H9 (cell line): ENCODE measurements at regions not wholly inside any gene's neighbourhood (a gene's known extent, or its start where the extent isn't known, plus 50 kb on each side); places are given as distances from the start of the nearest gene placed in this dataset.

Source experiments
- DNase-seq: peaks from one replicate; pipeline ENCODE4 v3.0.0-alpha.2; 2017
- H2AFZ ChIP-seq: one replicate; pipeline ENCODE4 v1.6.1; 2013; ENCODE audit warnings: mild to moderate bottlenecking, low read length, control low read depth, moderate library complexity
- H2AK5ac ChIP-seq: 2 replicates; pipeline ENCODE4 v1.6.1; 2013; ENCODE audit warnings: low read length, control low read depth, mixed read lengths; ENCODE audit not compliant: insufficient read length
- H2BK120ac ChIP-seq: one replicate; pipeline ENCODE4 v1.6.1; 2013; ENCODE audit warnings: low read depth, mild to moderate bottlenecking, low read length, control low read depth, inconsistent platforms; ENCODE audit not compliant: poor library complexity, severe bottlenecking
- H2BK12ac ChIP-seq: 2 replicates; pipeline ENCODE4 v1.6.1; 2013; ENCODE audit warnings: low read length, control low read depth, mixed read lengths, low read depth; ENCODE audit not compliant: insufficient read length
- H2BK15ac ChIP-seq: 2 replicates; pipeline ENCODE4 v1.6.1; 2013; ENCODE audit warnings: low read depth, low read length, control low read depth
- H2BK20ac ChIP-seq: one replicate; pipeline ENCODE4 v1.6.1; 2013; ENCODE audit warnings: low read depth, mild to moderate bottlenecking, low read length, control low read depth, inconsistent platforms; ENCODE audit not compliant: poor library complexity, severe bottlenecking
- H2BK5ac ChIP-seq: 2 replicates; pipeline ENCODE4 v1.6.1; 2013; ENCODE audit warnings: low read length, control low read depth, mixed read lengths; ENCODE audit not compliant: insufficient read length
- H3K14ac ChIP-seq: 2 replicates; pipeline ENCODE4 v1.6.1; 2013; ENCODE audit warnings: low read length, control low read depth; ENCODE audit not compliant: insufficient read depth
- H3K18ac ChIP-seq: 2 replicates; pipeline ENCODE4 v1.6.1; 2013; ENCODE audit warnings: low read depth, mild to moderate bottlenecking, mixed read lengths, low read length, control low read depth; ENCODE audit not compliant: insufficient read length
- H3K23ac ChIP-seq: 2 replicates; pipeline ENCODE4 v1.6.1; 2013; ENCODE audit warnings: low read length, control low read depth, mixed read lengths, low read depth; ENCODE audit not compliant: insufficient read length
- H3K23me2 ChIP-seq: 2 replicates; pipeline ENCODE4 v1.6.1; 2013; ENCODE audit warnings: low read depth, mild to moderate bottlenecking, mixed read lengths, low read length, control low read depth; ENCODE audit not compliant: insufficient read length, poor library complexity, severe bottlenecking
- H3K27ac ChIP-seq: 2 replicates; pipeline ENCODE4 v1.5.1; 2013; ENCODE audit warnings: low read length, control low read depth, mixed read lengths, low read depth; ENCODE audit not compliant: insufficient read length
- H3K27me3 ChIP-seq: 2 replicates; pipeline ENCODE4 v1.6.1; 2013; ENCODE audit warnings: low read length, control low read depth, inconsistent platforms; ENCODE audit not compliant: insufficient read depth
- H3K4ac ChIP-seq: 2 replicates; pipeline ENCODE4 v1.6.1; 2013; ENCODE audit warnings: low read depth, mild to moderate bottlenecking, control low read depth, inconsistent platforms, low read length, moderate library complexity
- H3K4me1 ChIP-seq: 2 replicates; pipeline ENCODE4 v1.6.1; 2013; ENCODE audit warnings: low read length, control low read depth, inconsistent platforms; ENCODE audit not compliant: insufficient read depth
- H3K4me2 ChIP-seq: 2 replicates; pipeline ENCODE4 v1.6.1; 2013; ENCODE audit warnings: low read length, control low read depth, mixed read lengths; ENCODE audit not compliant: insufficient read length, insufficient read depth
- H3K56ac ChIP-seq: 2 replicates; pipeline ENCODE4 v1.6.1; 2013; ENCODE audit warnings: low read depth, mild to moderate bottlenecking, mixed read lengths, low read length, control low read depth; ENCODE audit not compliant: insufficient read length
- H3K79me1 ChIP-seq: 2 replicates; pipeline ENCODE4 v1.6.1; 2013; ENCODE audit warnings: low read depth, mild to moderate bottlenecking, moderate library complexity, low read length, control low read depth, inconsistent platforms; ENCODE audit not compliant: insufficient read depth, poor library complexity, severe bottlenecking
- H3K79me2 ChIP-seq: 2 replicates; pipeline ENCODE4 v1.6.1; 2013; ENCODE audit warnings: low read length, control low read depth, inconsistent platforms; ENCODE audit not compliant: insufficient read depth
- H3K9ac ChIP-seq: 2 replicates; pipeline ENCODE4 v1.6.1; 2013; ENCODE audit warnings: low read length, control low read depth, mixed read lengths; ENCODE audit not compliant: insufficient read length; ENCODE audit errors: extremely low read depth
- H3K9me3 ChIP-seq: one replicate; pipeline ENCODE4 v1.6.1; 2013; ENCODE audit warnings: low read depth, low read length, inconsistent platforms; ENCODE audit not compliant: control insufficient read depth
- H3T11ph ChIP-seq: one replicate; pipeline ENCODE4 v1.6.1; 2013; ENCODE audit warnings: mild to moderate bottlenecking, low read length, control low read depth, inconsistent platforms
- H4K20me1 ChIP-seq: one replicate; pipeline ENCODE4 v1.6.1; 2013; ENCODE audit not compliant: control insufficient read depth, insufficient read length, insufficient read depth
- H4K5ac ChIP-seq: 2 replicates; pipeline ENCODE4 v1.6.1; 2013; ENCODE audit warnings: low read depth, mild to moderate bottlenecking, mixed read lengths, low read length, control low read depth; ENCODE audit not compliant: insufficient read length
- H4K8ac ChIP-seq: replicated peaks from 2 replicates; pipeline ENCODE4 v1.6.1; 2013; ENCODE audit warnings: low read length, control low read depth, mixed read lengths, low read depth; ENCODE audit not compliant: insufficient read length
- H4K91ac ChIP-seq: 2 replicates; pipeline ENCODE4 v1.6.1; 2013; ENCODE audit warnings: low read depth, mild to moderate bottlenecking, moderate library complexity, mixed read lengths, low read length, control low read depth; ENCODE audit not compliant: insufficient read length
- H3K27ac Mint-ChIP-seq, 3 experiments: 2 replicates in 2 of 3; 3 replicates in 1 of 3; pipeline ENCODE4 v1.8.0; 2020 to 2021; ENCODE audit warnings: mixed read lengths in 3 of 3, mild to moderate bottlenecking in 1 of 3, moderate library complexity in 1 of 3
- H3K27me3 Mint-ChIP-seq: 2 replicates; pipeline ENCODE4 v1.8.0; 2021; ENCODE audit warnings: low read depth, mild to moderate bottlenecking, moderate library complexity, mixed read lengths
- H3K36me3 Mint-ChIP-seq, 3 experiments: 2 replicates in 2 of 3; 3 replicates in 1 of 3; pipeline ENCODE4 v1.8.0; 2020 to 2021; ENCODE audit warnings: low read depth in 3 of 3, mixed read lengths in 3 of 3; ENCODE audit not compliant: insufficient read depth in 1 of 3
- H3K4me1 Mint-ChIP-seq, 2 experiments: 2 replicates each; pipeline ENCODE4 v1.8.0; 2020; ENCODE audit warnings: mixed read lengths in 2 of 2
- H3K4me3 Mint-ChIP-seq, 2 experiments: 2 replicates in 1 of 2; 3 replicates in 1 of 2; pipeline ENCODE4 v1.8.0; 2020 to 2021; ENCODE audit warnings: mild to moderate bottlenecking in 2 of 2, mixed read lengths in 2 of 2, moderate library complexity in 1 of 2
- H3K9me3 Mint-ChIP-seq, 2 experiments: 2 replicates in 1 of 2; 3 replicates in 1 of 2; pipeline ENCODE4 v1.8.0; 2020; ENCODE audit warnings: mild to moderate bottlenecking in 2 of 2, mixed read lengths in 2 of 2, moderate library complexity in 1 of 2
- WGBS: extraction: QIAGEN DNeasy Blood & Tissue Kit; methylation state at CpG from one replicate; pipeline ENCODE4 v1.1.7; 2013; ENCODE audit warnings: missing lambda C conversion rate, low lambda C conversion rate, mixed read lengths; ENCODE audit not compliant: insufficient read length; ENCODE audit errors: extremely low coverage; 5-methylcytosine and 5-hydroxymethylcytosine counted together
- TF ChIP-seq, protein P1 (sequence below): fragments of 200-600 bp; sonication (generic); conservative IDR thresholded peaks from 3 replicates; pipeline ENCODE4 v1.8.0; 2021; ENCODE audit warnings: antibody characterized with exemption, mild to moderate bottlenecking

DNA sequence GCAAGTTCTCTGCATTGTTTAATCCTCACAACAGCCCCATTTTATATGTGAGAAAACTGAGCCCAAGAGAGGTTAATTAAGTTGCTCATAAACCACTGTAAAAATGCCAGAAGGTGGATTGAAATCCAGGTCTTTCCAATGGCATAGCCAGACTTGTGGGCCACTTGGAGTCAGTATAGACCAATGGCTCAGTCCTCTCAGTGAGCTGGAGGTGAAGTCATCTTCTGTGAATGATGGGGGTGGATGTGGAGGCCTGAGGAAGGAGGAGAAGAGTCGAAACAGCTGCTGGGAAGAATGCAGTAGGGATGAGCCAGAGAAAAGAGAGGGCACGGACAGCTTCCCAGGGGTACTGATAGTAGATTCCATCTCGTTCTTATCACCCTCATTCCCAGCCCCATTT, 213.4 kb downstream of the SOX9 start:
- Histone ChIP-seq H3K4me2 (no peak overlapping the region), H3K14ac (no peak overlapping the region), H3K9me3 (no peaks in the 10 kb centered on the region), H2BK12ac (no peak overlapping the region), H3K4ac (no peak overlapping the region), H3K27me3 (no peaks in the 10 kb centered on the region), H2BK120ac (no peak overlapping the region), H3K9ac (no peak overlapping the region), H2BK20ac (no peak overlapping the region), H3K23ac (no peak overlapping the region), H3K56ac (no peak overlapping the region), H3T11ph (no peak overlapping the region), H3K27ac (no peak overlapping the region), H3K23me2 (no peaks in the 10 kb centered on the region), H3K79me2 (no peaks in the 10 kb centered on the region), H3K18ac (no peak overlapping the region), H3K79me1 (no peaks in the 10 kb centered on the region), H4K8ac (no peak overlapping the region), H2BK5ac (no peak overlapping the region), H4K20me1 (no peaks in the 10 kb centered on the region), H2AK5ac (no peak overlapping the region), H2AFZ (no peak overlapping the region), H3K4me1 (0 out of 2 replicates have a peak, but pooled peaks cover 2% of the 10 kb centered on the region), H2BK15ac (no peak overlapping the region), H4K5ac (no peak overlapping the region), H4K91ac (no peak overlapping the region)
- no CpG with 5 or more reads among the region's 3 CpGs for WGBS
- Mint-ChIP-seq H3K27me3 (peaks cover 16% of the 10 kb centered on the region), H3K27ac (no peak overlapping the region), H3K4me3 (no peak overlapping the region), H3K9me3 (no peaks in the 10 kb centered on the region), H3K4me1 (peaks cover 13 to 14% of the 10 kb centered on the region in 2 experiments), H3K36me3 (no peaks in the 10 kb centered on the region)
- TF ChIP-seq, protein P1, sequence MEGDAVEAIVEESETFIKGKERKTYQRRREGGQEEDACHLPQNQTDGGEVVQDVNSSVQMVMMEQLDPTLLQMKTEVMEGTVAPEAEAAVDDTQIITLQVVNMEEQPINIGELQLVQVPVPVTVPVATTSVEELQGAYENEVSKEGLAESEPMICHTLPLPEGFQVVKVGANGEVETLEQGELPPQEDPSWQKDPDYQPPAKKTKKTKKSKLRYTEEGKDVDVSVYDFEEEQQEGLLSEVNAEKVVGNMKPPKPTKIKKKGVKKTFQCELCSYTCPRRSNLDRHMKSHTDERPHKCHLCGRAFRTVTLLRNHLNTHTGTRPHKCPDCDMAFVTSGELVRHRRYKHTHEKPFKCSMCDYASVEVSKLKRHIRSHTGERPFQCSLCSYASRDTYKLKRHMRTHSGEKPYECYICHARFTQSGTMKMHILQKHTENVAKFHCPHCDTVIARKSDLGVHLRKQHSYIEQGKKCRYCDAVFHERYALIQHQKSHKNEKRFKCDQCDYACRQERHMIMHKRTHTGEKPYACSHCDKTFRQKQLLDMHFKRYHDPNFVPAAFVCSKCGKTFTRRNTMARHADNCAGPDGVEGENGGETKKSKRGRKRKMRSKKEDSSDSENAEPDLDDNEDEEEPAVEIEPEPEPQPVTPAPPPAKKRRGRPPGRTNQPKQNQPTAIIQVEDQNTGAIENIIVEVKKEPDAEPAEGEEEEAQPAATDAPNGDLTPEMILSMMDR, result no peak
- no peak for DNase-seq
